A549 (cell line): ENCODE measurements at regions not wholly inside any gene's neighbourhood (a gene's known extent, or its start where the extent isn't known, plus 50 kb on each side); places are given as distances from the start of the nearest gene placed in this dataset.
"Not testable (repeated sequence)": the region's sequence is repeated elsewhere in the genome, so short reads cannot be mapped to it uniquely, and the experiment has no call there.

Experiments used
- ATAC-seq, 2 experiments: fragments of 200-7000 bp in 1 of 2; fragments of >200 bp in 1 of 2; cut with Nextera tagmentation in 1 of 2; cut with Tn5 transposase in 1 of 2; 3 replicates each; pipeline versions ENCODE4 v1.8.0 to v1.9.1; 2018 to 2020; ENCODE audit warnings: mild to moderate bottlenecking in 1 of 2, moderate library complexity in 1 of 2
- CTCF ChIA-PET: fragments of 300-600 bp; sonication (Branson Sonifier 250); formaldehyde crosslinking; extraction: SDS; loops from one replicate; lab custom pipeline; 2021; ENCODE audit warnings: antibody characterized with exemption, inconsistent platforms; lab: Yijun Ruan, JAX
- POLR2A ChIA-PET: fragments of 350-600 bp; formaldehyde crosslinking; extraction: SDS; loops from one replicate; lab custom pipeline; 2021; ENCODE audit warnings: antibody characterized with exemption, inconsistent platforms; lab: Yijun Ruan, JAX
- DNase-seq, 2 experiments: peaks; one replicate each; pipeline versions ENCODE4 v3.0.0 to v3.0.0-alpha.2; 2011 to 2016; ENCODE audit warnings: low read depth in 1 of 2, low spot score in 1 of 2
- FAIRE-seq: peaks from 2 replicates; lab custom pipeline; 2011; peaks lifted over from hg19 to GRCh38; lab: Jason Lieb, UNC
- H3K27ac ChIP-seq, 2 experiments: fragments of >200 bp; sonication (Bioruptor Twin); formaldehyde crosslinking; 3 replicates each; pipeline ENCODE4 v1.5.1; 2016 to 2017
- H3K4me1 ChIP-seq: fragments of >200 bp; sonication (Bioruptor Twin); formaldehyde crosslinking; 3 replicates; pipeline ENCODE4 v1.6.1; 2016
- H3K4me2 ChIP-seq: fragments of >200 bp; sonication (Bioruptor Twin); formaldehyde crosslinking; 3 replicates; pipeline ENCODE4 v1.6.1; 2016
- H3K4me3 ChIP-seq: fragments of >200 bp; sonication (Bioruptor Twin); formaldehyde crosslinking; 3 replicates; pipeline ENCODE4 v1.5.1; 2016
- H3K9me3 ChIP-seq: fragments of >200 bp; sonication (Bioruptor Twin); formaldehyde crosslinking; 3 replicates; pipeline ENCODE4 v1.6.1; 2016
- BCL3 ChIP-seq: fragments of >200 bp; sonication (Bioruptor Twin); formaldehyde crosslinking; IDR thresholded peaks from 3 replicates; pipeline ENCODE4 v1.6.1; 2016
- CBX2 ChIP-seq: fragments of 200-600 bp; sonication (generic); IDR thresholded peaks from 2 replicates; pipeline ENCODE4 v1.6.1; 2016; ENCODE audit warnings: low read depth, mild to moderate bottlenecking, borderline replicate concordance
- FOSL2 ChIP-seq, 2 experiments: fragments of 450-650 bp in 1 of 2; fragments of >200 bp in 1 of 2; sonication (Bioruptor Twin) in 1 of 2; formaldehyde crosslinking; IDR thresholded peaks; 2 replicates each; pipeline versions ENCODE4 v1.5.0 to v1.6.1; 2016 to 2020; ENCODE audit warnings: mild to moderate bottlenecking in 1 of 2, moderate library complexity in 1 of 2
- HDAC2 ChIP-seq: fragments of 200-600 bp; sonication (generic); IDR thresholded peaks from 2 replicates; pipeline ENCODE4 v1.6.1; 2016
- HEYL ChIP-seq: fragments of 250-450 bp; sonication (Bioruptor Pico); IDR thresholded peaks from 2 replicates; pipeline ENCODE4 v1.8.0; 2021; ENCODE audit warnings: mild to moderate bottlenecking, moderate library complexity
- JUNB ChIP-seq: fragments of >200 bp; sonication (Bioruptor Twin); formaldehyde crosslinking; IDR thresholded peaks from 2 replicates; pipeline ENCODE4 v1.6.1; 2016
- MAZ ChIP-seq: fragments of 150-350 bp; IDR thresholded peaks from 2 replicates; pipeline ENCODE4 v1.6.1; 2014; ENCODE audit warnings: antibody characterized with exemption, low read depth, low read length, borderline replicate concordance
- RAD21 ChIP-seq, 2 experiments: fragments of >200 bp in 1 of 2; sonication (Bioruptor Twin) in 1 of 2; formaldehyde crosslinking in 1 of 2; IDR thresholded peaks in 1 of 2; conservative IDR thresholded peaks in 1 of 2; 2 replicates in 1 of 2; 3 replicates in 1 of 2; pipeline ENCODE4 v1.6.1; 2012 to 2018; ENCODE audit warnings: inconsistent platforms in 1 of 2
- RCOR1 ChIP-seq: fragments of 150-350 bp; IDR thresholded peaks from 2 replicates; pipeline ENCODE4 v1.6.1; 2014; ENCODE audit warnings: antibody characterized with exemption, low read length, low read depth
- REST ChIP-seq: fragments of 200-600 bp; sonication (generic); IDR thresholded peaks from 2 replicates; pipeline ENCODE4 v1.6.1; 2016; ENCODE audit warnings: antibody characterized with exemption, mild to moderate bottlenecking, moderate library complexity
- SMC3 ChIP-seq: fragments of >200 bp; sonication (Bioruptor Twin); formaldehyde crosslinking; IDR thresholded peaks from 3 replicates; pipeline ENCODE4 v1.6.1; 2018; ENCODE audit warnings: inconsistent platforms
- SREBF2 ChIP-seq: fragments of 450-650 bp; IDR thresholded peaks from 2 replicates; pipeline ENCODE4 v1.6.1; 2014; ENCODE audit warnings: mild to moderate bottlenecking, moderate library complexity
- ZNF302 ChIP-seq: fragments of 250-450 bp; sonication (Bioruptor Pico); IDR thresholded peaks from 2 replicates; pipeline ENCODE4 v1.9.0; 2021; ENCODE audit warnings: inconsistent platforms, mild to moderate bottlenecking, moderate library complexity
- WGBS: methylation state at CpG from one replicate; pipeline ENCODE4 v1.1.6; 2017; ENCODE audit errors: missing lambda C conversion rate; 5-methylcytosine and 5-hydroxymethylcytosine counted together
- TF ChIP-seq, protein P1 (sequence below): fragments of >200 bp; sonication (Bioruptor Twin); formaldehyde crosslinking; IDR thresholded peaks from 3 replicates; pipeline ENCODE4 v1.5.1; 2016

DNA sequence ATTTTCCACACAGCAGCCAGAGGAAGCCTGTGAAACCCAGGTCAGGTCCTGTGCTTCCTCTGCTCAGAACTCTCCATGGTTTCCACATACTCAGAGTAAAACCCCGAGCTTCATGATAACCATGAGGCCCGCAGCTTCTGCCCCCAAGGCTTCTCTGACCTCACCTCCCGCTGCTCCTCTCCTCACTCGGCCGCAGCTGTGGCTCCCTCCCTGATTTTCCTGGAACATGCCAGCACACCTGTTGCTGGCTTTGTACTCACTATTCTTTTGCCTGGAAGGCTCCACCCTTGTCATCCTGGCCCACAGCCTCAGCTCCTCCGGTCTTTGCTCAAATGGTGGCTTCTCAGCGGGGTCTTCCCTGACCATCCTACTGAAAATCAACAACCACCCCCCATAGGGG is 341.7 kb downstream of the PREX1 start:
- H3K27ac ChIP-seq, result peak overlapping the region; percentile 36 to 59; a peak in 2 of 6 replicates
- ATAC-seq (no peak), FAIRE-seq (no peak), DNase-seq (no peak)
- TF ChIP-seq MAZ (no peak), HEYL (CRISPR knock-in tag) (no peak), ZNF302 (CRISPR knock-in tag) (no peak), SREBF2 (no peak), REST (no peak), BCL3 (no peak), RCOR1 (no peak), CBX2 (no peak), HDAC2 (no peak)
- 87% methylated on average over 7 of the region's 7 CpGs for WGBS
- H3K4me2 ChIP-seq, result no peak overlapping the region; the same call in 2 of the 3 replicates
- peaks cover 31% of the 10 kb centered on the region for H3K4me1 ChIP-seq
- H3K4me3 ChIP-seq, result no peak overlapping the region
- ChIA-PET CTCF (interaction anchor here (0.8 to 1.0 kb wide), 2 partner anchors 96 to 134 kb away, joined by 3 read pairs; no protein-coding TSS in a partner anchor), POLR2A (no interaction called here)
- no peaks in the 10 kb centered on the region for H3K9me3 ChIP-seq

DNA sequence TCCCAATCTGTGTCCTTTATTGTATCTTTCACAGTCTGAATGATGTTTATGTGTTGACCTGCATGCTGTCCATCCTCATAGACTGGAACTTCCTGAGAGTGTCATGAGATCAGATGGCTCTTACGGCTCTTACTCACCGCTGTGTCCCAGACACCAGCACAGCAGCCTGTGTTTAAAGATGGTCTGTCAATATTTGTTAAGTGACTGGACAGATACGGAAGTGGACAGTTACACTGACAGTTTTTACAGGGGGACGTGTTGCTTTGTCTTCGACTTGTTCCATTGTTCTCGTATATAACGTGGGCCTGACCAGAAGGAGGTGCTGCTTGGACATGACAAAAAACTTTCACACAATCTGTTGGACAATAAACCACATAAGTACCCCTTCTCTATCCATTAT is 342.6 kb downstream of the PREX1 start:
- ATAC-seq (peak; percentile 78 to 80), DNase-seq (peak in 1 of 2 experiments; percentile 83)
- 6% methylated on average over 7 of the region's 7 CpGs for WGBS
- CTCF ChIA-PET, result interaction anchor here (0.7 kb wide), 1 partner anchor 17 kb away, joined by 3 read pairs; no protein-coding TSS in a partner anchor
- POLR2A ChIA-PET; FAIRE-seq; H3K9me3 ChIP-seq; TF ChIP-seq FOSL2 (IDR thresholded peaks at IDR 0.05): not testable (repeated sequence)
- Histone ChIP-seq H3K4me1 (peaks cover 31% of the 10 kb centered on the region), H3K4me2 (peak overlapping the region; percentile 47)
- TF ChIP-seq RAD21 (conservative IDR thresholded peaks at IDR 0.05 in 1 of 2, IDR thresholded peaks at IDR 0.05 in 1 of 2) (peak; percentile 24 to 35; a peak in 2 of 5 replicates), FOSL2 (CRISPR knock-in tag; IDR thresholded peaks at IDR 0.05) (peak; percentile 57), JUNB (peak; percentile 19; the same call in 1 of the 2 replicates), SMC3 (peak; percentile 28; the same call in 1 of the 3 replicates)
- TF ChIP-seq, protein P1, sequence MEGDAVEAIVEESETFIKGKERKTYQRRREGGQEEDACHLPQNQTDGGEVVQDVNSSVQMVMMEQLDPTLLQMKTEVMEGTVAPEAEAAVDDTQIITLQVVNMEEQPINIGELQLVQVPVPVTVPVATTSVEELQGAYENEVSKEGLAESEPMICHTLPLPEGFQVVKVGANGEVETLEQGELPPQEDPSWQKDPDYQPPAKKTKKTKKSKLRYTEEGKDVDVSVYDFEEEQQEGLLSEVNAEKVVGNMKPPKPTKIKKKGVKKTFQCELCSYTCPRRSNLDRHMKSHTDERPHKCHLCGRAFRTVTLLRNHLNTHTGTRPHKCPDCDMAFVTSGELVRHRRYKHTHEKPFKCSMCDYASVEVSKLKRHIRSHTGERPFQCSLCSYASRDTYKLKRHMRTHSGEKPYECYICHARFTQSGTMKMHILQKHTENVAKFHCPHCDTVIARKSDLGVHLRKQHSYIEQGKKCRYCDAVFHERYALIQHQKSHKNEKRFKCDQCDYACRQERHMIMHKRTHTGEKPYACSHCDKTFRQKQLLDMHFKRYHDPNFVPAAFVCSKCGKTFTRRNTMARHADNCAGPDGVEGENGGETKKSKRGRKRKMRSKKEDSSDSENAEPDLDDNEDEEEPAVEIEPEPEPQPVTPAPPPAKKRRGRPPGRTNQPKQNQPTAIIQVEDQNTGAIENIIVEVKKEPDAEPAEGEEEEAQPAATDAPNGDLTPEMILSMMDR, result peak; percentile 32
- TF ChIP-seq, all 56 proteins: peak for 5; not testable (repeated sequence) for 51
- H3K4me3 ChIP-seq, result not testable (repeated sequence)
- peak overlapping the region; percentile 36 to 59; a peak in 2 of 6 replicates for H3K27ac ChIP-seq
